ENCODE measurements at regions not wholly inside any gene's neighbourhood (a gene's known extent, or its start where the extent isn't known, plus 50 kb on each side); places are given as distances from the start of the nearest gene placed in this dataset.

GRCh38 chr1:56135864-56136147 is 443.6 kb downstream of the PLPP3 start (continued):
- TF ChIP-seq SP1 (CRISPR knock-in tag; conservative IDR thresholded peaks at IDR 0.05) (no peak), E2F1 (CRISPR knock-in tag; IDR thresholded peaks at IDR 0.05) (no peak), PRDM15 (CRISPR knock-in tag; IDR thresholded peaks at IDR 0.05) (no peak)

GRCh38 chr1:56135069-56135863 is 444.1 kb downstream of the PLPP3 start:
- no peak overlapping the region for H3K4me3 Mint-ChIP-seq
- TF ChIP-seq TP53 (CRISPR knock-in tag; IDR thresholded peaks at IDR 0.05): no peak
- TF ChIP-seq GTF2I (CRISPR knock-in tag; conservative IDR thresholded peaks at IDR 0.05): no peak
- no peak for TF ChIP-seq E2F4 (CRISPR knock-in tag; IDR thresholded peaks at IDR 0.05; ENCODE audit: borderline replicate concordance, low read depth)
- no peak for TF ChIP-seq TEAD1 (CRISPR knock-in tag; IDR thresholded peaks at IDR 0.05)
- TF ChIP-seq ZNF263 (CRISPR knock-in tag; IDR thresholded peaks at IDR 0.05; ENCODE audit: low read depth): no peak
- H3K27me3 Mint-ChIP-seq (ENCODE audit: low read depth): no peaks in the 10 kb centered on the region
- H3K4me1 Mint-ChIP-seq: peaks cover 7% of the 10 kb centered on the region
- ChIA-PET POLR2A (no interaction called here), CTCF (no interaction called here)
- no peaks in the 10 kb centered on the region for H3K36me3 Mint-ChIP-seq
- no peak for ATAC-seq
- H3K9me3 Mint-ChIP-seq: no peaks in the 10 kb centered on the region
- H3K27ac Mint-ChIP-seq: no peak overlapping the region
- DNase-seq (ENCODE audit: low spot score): no peak

GRCh38 chr1:56133522-56134472 is 445.6 kb downstream of the PLPP3 start:
- ATAC-seq (no peak), DNase-seq (ENCODE audit: low spot score) (no peak)
- Mint-ChIP-seq H3K27me3 (ENCODE audit: low read depth) (no peaks in the 10 kb centered on the region; the same call in 1 of the 2 replicates), H3K36me3 (no peaks in the 10 kb centered on the region), H3K27ac (no peak overlapping the region), H3K4me1 (no peaks in the 10 kb centered on the region), H3K4me3 (no peak overlapping the region), H3K9me3 (no peaks in the 10 kb centered on the region)
- ChIA-PET POLR2A (no interaction called here), CTCF (no interaction called here)
- no peak for TF ChIP-seq FOXP1 (CRISPR knock-in tag; IDR thresholded peaks at IDR 0.05; ENCODE audit: borderline replicate concordance)
- TF ChIP-seq USF1 (CRISPR knock-in tag; IDR thresholded peaks at IDR 0.05): no peak
- no peak for TF ChIP-seq ZNF121 (CRISPR knock-in tag; IDR thresholded peaks at IDR 0.05)
- TF ChIP-seq ZNF232 (CRISPR knock-in tag; IDR thresholded peaks at IDR 0.05): no peak
- TF ChIP-seq IRF1 (CRISPR knock-in tag; IDR thresholded peaks at IDR 0.05): no peak
- TF ChIP-seq NR1H2 (CRISPR knock-in tag; IDR thresholded peaks at IDR 0.05): no peak
